NCI-H748 treated with DMSO at 0.1 percent for 48 hours (cell line): ENCODE measurements at regions not wholly inside any gene's neighbourhood (a gene's known extent, or its start where the extent isn't known, plus 50 kb on each side); places are given as distances from the start of the nearest gene placed in this dataset.

Experiments used
- DNase-seq: peaks from one replicate; lab custom pipeline; 2025; lab: John Stamatoyannopoulos, UW

DNA sequence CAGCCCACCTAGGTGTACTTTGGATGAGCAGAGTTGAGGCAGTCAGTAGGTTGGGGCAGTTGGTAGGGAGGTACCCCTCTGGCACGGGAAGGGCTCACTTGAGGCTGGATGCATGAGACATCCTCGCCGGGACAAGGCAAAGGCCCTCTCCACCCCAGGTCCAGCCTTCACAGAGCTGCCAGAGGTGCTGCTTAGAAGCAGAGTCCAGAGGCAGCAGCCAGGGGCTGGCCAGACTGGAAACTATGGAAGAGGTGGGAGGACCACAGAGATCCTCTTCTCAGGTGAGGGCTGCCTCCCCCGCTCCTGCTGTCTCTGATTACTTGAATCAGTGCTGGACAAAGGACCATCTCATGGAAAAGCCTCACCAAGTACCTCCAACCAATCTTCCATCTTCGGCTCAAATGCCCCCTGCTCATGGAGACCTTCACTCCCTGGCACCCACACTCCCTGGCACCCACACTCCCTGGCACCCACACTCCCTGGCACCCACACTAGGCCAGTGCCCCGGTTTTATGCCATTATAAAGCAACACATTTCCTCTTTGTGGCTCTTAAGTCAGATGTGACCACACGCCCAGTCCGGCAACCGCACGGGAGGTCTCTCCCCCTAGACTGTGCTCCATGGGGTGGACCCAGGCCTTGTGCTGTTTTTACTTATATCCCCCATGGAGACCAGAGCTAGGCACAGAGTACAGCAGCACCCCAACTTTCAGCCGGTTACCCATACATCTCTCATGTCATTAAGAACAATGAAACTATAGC is 100.1 kb downstream of the YTHDF1 start:
- no peak for DNase-seq

DNA sequence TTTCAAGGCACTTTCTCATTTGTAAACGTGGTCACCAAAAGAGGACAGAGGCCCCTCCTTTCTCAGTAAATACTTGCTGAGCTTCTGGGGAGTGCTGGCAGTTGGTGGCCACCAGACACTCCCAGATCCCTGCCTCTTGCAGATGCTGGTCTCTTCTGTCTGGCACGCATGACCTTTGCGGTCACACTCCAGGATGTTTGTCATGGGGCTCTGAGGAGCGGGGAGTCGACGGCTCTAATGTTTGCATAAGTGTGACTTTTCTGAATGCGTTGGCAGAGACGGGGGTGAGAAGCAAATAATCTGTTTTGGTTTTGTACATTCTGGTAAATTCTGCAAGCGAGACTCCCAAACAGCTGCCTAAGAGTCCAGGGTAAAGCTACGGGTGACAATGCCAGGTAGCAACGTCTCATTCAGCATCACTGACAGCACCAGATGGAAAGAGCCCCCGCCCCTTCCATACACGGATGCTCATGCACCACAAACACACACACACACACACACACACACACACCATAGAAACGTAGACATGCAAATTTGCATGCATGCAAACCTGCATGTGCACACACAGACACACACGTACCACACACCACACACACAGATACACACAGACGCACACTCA is 101.1 kb downstream of the YTHDF1 start:
- no peak for DNase-seq

DNA sequence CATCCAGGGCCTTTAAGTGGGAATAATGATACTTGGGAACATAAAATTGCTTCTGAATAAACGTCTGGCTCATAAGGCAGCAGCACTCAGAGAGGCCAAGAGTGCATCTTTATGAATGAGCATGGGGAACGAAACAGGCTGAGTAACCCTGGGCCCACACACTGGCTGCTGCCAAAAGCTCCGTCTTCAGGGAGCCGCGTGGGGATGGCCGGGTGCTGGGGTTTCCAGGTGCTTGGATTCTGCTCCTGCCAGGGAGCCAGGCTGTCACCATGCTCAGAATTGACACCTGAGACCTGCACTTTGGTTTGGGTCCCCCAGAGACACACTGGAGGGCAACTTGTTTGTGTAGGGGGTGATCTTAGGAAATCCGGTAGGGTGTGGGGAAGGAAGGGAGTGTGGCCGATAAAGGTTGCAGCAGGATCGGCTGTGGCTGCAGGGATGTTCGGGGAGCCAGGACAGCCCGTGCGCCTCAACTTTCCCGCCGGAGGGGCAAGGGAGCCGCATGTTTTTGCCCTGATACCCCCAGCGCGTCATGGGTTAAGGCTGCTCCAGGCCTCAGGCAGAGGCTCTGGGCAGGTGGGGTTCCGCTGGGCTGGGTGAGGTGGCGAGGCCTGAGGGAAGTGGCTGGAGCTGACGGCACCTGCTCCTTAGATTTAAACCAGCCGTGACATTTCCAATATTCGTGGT is 101.8 kb downstream of the YTHDF1 start:
- no peak for DNase-seq

DNA sequence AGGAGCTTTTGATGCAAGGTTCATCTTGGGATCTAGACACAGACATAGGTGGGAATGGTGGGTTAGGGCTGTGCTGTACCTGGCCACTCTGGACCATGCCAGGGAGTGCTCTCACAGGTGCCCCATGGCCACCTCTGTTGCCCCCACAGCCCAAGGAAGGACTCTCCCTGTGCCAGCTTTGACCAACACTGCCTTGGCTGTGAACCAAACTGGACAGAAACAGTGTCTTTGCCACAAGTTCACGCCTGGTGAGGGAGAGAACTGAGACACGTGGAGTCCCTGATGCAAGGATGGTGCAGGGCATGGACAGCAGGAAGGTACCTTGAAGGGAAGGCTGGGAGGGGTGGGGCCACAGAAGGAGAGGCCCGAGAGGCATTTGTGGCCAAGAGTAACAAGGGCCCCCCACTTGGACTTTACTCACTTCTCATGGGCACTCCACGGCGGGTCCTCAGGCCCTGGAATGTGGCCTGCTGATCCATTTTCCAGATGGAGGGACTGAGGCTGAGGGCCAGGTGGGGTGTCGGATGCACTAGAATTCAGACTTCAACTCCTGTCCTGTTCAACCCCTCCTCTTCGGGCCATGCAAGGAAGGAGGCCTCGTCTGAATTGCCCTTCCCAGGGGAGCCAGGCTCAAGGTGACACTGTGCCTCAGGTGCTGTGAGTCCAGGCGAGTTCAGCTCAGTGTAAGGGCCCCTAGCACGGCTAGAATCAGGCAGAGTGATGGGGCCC is 103.3 kb downstream of the YTHDF1 start:
- DNase-seq = no peak

DNA sequence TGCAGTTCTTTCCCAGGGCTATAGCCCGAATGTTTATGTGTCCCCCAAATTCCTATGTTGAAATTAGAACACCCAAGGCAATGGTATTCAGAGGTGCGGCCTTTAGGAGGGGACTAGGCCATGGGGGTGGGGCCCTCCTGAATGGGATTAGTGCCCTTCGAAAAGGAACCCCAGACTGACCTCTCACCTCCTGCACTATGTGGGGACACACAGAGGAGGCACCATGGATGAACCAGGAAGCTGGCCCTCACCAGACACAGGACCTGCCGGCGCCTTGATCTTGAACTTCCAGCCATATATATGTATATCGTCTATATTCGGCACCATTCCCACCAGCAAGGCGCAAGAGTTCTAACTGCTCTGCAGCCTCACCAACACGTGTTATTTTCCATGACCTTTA is 101.5 kb upstream of the BHLHE23 start:
- DNase-seq = no peak

DNA sequence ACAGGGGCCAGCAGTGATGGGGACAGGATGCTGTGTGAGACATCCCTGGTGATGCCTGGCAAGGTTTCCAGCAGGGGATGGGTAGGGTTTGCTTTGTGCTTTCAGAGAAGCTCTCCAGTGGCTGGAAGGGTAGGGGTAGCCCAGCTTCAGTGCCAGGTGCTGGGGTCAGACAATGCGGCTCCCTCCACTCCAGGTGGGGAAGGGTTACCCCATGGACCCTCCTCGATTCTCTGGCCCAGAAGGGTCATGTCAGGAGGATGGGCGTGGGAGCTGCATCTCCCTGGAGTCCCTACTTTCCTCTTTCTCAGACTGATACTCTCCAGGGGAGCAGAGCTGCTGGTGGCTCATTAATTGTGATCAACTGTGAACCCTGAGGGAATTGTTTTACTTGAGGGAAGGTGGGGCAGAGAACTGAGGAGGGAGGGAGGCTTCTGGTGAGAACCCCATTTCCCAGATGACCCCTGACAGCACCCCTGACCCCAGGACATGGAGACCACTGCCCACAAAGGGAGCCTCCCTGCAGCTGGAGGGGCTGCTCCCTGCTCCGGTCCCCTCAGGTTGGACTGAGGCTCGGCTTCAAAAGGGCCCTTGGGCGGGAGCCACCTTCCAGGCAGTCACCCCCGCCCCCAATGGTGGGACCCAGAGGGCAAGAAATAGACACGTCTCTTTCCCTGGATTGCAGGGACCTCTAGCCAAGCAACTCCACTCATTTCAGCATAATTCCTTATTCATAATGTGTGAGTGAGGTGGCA is 100.9 kb upstream of the BHLHE23 start:
- DNase-seq = no peak

DNA sequence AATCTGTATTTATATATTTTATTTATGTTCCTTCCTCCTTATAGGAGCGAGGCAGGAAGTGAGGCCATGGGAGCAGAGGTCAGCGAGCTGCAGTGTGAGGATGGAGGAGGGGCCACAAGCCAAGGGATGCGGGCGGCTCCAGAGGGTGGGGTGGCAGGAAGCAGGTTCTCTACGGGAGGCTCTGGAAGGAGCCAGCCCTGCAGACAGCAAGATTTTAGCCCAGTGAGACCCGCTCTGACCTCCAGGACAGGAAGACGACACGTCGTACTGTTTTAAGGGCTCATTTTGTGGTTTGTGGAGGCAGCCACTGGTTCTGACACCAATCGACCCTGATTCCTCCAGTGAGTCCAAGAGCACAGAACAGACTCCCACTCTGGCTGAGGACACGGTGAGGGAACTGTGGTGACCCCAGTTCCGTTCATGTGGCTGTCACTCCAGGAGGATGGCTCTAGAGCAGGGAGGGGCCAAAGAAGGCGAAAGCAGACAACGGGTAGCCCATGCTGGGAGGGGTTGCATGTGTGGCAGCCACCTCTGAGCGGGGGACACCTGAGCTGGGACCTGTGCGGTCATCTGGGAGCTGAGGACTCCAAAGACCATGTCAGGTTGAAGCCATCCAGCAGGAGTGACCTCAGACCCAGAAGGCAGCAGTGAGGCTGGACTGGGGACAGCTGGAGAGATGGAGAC is 100.1 kb upstream of the BHLHE23 start:
- no peak for DNase-seq

DNA sequence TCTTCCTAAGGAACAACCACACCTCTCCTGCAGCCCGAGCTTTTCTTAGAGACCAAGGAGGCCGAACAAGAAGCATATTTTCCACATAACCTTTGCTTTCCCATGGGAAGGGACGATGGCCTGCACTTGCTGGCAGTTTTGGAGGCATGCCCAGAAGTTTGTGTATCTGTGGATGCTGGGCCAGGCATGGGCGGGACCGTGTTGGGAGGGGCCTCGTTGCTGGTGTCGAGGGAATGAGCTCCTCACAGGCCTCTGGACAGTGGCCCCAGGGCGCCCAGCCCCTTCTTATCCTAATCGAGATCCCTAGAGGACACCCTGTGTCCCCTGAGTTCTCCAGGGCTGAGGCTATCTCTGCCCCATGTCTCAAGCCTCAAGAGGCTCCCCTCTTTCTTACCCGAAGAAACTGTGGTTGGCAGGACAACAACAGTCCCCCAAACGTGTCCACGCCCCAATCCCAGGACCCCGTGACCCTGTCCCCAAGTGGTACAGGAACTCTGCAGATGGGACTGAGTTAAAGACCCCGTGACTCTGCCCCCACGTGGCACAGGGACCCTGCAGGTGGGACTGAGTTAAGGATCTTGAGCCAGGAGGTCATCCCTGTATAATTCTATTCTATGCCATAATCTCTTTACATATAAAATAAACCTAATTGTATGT is 99.5 kb upstream of the BHLHE23 start:
- DNase-seq = no peak

DNA sequence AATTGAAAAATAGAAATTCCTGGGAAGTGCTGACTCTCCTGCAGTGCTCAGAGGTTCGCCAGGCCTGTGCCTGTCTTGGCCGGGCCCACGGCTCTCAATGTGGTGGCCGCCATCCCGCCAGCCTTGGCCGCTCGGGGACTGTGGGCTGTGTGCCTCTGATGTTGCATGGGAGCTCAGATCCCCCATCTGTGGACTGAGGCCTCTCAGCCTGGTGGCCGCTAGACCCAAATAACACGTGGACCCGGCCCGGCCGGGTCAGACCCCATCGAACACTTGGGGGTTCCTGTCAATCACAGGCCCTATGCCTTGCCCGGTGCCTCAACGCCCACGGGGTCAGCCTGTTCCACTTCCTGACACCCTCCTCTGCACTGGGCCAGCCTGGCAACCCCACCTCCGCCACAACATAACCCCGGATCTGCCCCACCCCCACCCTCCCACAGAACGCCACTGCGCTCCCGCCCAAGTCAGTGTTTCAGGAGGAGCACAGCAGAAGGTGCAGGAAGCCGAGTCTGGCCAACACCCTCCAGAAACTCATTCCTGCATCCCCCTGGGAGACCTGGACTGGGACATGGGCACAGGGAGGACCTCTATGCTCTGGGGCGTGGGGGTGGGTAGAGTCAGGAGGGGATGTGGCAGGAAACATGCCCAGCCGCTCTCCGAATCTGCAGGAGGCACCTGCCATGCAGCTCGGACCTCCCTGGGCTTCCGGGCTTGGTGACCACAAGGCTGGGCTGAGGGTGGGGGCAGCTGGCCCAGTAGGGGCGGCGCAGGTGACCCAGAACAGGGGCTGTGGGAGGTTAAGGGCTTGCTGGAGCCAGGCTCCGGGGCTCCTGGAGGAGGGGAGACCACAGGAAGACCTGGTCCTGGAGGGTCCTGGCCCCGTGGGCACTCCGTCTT is 98.7 kb upstream of the BHLHE23 start:
- no peak for DNase-seq

DNA sequence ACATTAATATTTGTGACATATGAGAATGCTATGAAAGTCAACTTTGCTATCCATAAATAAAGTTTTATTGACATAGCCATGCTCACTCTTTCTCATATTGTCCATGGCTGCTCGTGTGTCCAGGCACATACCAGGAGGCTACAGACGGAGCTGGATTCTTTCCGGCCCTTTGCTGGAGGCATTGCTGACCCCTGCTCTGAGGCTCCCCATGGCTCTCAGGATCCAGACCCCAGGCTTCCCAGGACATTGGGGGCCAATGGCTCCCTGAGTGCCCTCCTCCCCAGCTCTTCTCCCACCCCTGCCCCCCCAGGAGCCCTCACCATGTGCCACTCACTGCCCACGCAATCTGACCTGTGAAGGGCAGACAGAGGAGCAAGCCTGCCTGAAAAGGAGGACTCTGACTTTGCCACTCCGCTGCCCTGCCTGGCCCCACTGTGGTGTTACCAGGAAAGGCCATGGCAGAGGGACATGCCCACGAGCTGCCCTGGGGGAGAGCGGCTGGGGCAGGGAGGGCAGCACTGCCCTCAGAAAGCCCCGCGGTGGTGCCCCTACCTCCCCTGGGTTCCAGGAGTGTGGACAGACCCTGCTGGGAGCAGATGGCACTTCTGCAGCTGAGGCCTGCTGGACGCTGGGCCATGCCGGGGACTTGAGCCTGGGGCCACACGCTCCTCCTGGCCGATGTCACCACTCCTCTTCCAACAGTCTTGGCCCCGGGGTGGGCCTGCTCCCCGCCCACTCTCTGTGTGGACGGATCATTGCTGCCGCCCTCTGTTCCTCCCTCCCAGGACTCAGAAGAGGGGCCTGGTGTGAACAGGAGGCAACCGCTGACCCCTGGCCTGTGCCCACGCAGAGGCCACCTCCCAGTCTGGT is 97.8 kb upstream of the BHLHE23 start:
- DNase-seq = no peak

DNA sequence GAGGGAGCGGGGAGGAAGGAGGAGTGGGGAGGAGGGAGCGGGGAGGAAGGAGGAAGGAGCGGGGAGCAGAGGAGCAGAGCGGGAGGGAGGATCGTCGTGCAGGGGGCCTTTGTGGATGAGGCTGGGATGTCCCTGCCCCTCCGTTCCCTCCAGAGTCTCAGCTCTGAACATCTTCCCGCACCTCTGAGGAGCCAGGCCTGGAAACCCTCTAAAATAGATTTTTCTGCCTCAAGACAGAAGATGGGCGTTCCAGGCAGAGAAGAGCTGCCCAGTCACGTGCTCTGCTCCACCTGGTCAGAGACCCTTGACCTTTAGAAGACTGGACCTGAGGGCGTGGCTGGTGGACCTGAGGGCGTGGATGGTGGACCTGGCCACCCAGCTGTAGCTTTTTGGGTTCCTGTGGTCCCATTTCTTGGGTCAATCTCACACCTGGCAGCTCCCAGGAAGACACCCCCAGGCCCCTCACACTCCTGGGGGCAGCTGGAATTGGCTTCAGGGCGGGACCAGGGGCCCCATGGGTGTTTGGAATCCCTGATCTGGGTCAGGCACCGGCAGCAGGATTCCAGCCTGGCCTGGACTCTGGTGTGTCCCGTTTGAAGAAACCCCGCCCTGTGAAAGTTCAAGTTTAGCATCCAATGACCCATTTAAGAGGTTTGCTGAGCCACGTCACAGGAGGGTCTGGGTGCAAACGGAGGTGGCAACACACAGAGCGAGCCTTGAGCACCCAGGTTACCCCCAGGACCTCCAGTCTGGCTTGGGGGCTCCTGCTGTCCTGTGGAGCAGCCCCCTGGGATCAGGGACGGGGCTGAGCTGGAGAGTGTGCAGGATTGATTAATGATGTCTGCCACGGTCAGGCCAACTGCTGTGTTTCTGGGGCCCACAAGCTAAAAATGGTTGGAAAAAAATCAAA is 96.9 kb upstream of the BHLHE23 start:
- DNase-seq = no peak

DNA sequence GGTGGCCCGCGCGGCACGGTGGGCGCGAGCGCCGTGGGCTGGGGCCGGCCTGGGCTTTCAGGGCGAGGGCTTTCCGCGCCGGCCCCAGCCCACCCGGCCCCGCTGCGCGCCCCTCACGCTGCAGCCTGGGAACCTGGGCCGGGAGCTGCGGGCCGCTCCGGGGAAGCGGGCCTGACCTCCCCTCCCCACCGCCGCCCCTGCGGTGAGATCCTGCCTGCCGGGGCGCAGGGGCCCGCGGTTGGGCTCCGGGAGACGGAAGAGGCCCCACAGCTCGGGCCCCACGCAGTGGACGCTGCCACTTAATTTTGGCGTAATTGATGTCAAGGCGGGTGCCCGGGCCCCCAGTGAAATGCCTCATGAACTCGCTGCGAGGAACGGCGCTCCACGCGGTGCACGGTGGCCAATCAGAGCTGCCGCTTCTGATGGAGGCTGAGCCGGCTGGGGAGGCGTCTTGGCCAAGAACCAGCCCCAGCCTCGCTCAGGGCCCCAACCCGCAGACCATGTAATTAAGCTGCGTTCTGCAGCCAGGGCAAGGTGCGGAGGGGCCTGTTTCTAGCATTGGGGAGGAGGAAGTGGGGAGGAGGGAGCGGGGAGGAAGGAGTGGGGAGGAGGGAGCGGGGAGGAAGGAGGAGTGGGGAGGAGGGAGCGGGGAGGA is 96.1 kb upstream of the BHLHE23 start:
- no peak for DNase-seq

DNA sequence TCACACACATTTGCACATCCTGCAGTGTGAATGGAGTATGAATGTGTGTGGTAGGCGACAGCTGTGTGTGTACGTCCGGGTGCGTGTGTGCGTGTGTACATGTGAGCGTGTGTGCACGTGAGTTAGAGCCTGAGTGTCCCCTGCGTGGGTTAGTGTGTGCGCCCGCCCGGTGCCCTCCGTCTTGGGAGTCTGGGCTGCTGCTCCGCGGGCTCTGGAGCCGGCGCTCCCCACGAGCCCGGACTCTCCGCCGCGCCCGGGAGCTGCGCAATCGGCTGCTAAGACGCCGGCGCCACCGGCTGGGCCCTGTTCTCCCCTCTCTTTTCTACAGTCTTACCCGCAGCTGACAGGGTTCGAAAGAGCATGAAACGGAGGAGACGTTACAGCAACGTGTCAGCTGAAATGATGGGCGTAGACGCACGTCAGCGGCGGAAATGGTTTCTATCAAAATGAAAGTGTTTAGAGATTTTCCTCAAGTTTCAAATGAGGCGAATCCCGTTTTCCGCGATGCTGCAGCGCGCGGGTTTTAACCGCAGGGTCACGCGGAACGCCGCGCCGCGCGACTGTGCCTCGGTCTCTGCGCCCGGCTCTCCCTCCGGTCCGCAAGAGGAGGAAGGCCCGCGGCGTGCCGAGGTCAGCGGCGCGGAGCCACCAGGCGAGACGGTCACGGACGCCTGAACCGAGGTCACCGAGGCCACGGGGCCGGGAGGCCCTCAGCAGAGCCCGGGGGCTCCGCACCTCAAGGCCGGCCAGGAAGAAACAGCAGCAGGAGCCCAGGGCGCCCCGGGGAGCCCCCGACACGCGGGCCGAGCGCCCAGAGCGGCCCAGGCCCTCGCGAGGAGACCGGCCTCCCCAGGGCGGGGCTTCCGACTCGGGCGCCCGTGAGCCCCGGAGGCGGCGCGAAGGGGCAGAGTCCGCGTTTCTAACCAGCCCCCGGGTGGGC is 95.3 kb upstream of the BHLHE23 start:
- peak; percentile 20 for DNase-seq

DNA sequence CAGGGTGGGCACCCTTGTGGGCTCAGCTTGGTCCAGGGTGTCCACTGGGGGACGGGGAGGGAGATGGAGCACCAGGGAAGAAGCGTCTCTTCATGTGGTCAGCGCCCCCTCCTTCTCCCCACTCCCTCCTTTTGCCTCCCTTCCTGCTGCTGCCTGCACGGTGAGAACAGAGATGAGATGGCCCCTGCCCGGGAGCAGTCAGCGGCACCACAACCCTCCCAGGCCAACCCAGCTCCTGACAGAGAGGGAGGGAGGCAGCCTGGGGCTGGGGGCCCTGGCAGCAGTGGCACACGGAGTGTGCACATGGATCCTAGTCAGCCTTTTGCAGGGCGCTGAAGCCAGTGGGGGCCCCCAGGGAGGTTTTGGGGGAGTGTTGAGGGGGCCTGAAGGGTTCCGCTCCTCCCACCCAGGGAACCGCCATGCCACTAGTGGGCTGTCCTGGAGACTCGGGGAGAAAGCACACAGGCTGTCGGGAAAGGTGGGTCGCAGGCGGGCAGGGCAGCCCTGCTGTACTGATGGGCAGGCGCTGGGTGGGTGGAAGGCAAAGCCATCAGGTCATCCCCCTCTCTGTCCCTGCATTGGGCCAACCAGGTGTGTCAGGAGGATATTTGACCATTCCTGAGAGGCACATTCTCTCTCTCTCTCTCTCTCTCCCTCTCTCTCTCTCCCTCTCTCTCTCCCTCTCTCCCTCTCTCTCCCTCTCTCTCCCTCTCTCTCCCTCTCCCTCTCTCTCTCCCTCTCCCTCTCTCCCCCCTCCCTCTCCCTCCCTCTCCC is 94.3 kb upstream of the BHLHE23 start:
- no peak for DNase-seq
